Fibroblast of skin of right biceps (primary cell): ENCODE measurements at regions not wholly inside any gene's neighbourhood (a gene's known extent, or its start where the extent isn't known, plus 50 kb on each side); places are given as distances from the start of the nearest gene placed in this dataset.

Experiments used
- DNase-seq: peaks from one replicate; pipeline ENCODE4 v3.0.0-alpha.2; 2013

- DNase-seq = peak; percentile 41
Observed at GRCh38 chr3:124587053-124587408, 143.2 kb upstream of the UMPS start.

- DNase-seq = no peak
Observed at GRCh38 chr3:124588036-124588435, 142.2 kb upstream of the UMPS start.

GRCh38 chr3:124588794-124589193, 141.5 kb upstream of the UMPS start:
- DNase-seq = no peak

- DNase-seq = no peak
Observed at GRCh38 chr3:124591699-124592098, 138.6 kb upstream of the UMPS start.

GRCh38 chr3:124592658-124593441, 137.4 kb upstream of the UMPS start:
- no peak for DNase-seq

- DNase-seq = no peak
Observed at GRCh38 chr3:124593442-124593829, 136.8 kb upstream of the UMPS start.

- DNase-seq = no peak
Observed at GRCh38 chr3:124594581-124594980, 135.7 kb upstream of the UMPS start.

- no peak for DNase-seq
Observed at GRCh38 chr3:124597273-124597672, 133.0 kb upstream of the UMPS start.

- no peak for DNase-seq
Observed at GRCh38 chr3:124597979-124598378, 132.3 kb upstream of the UMPS start.

- DNase-seq = no peak
Observed at GRCh38 chr3:124599147-124599765, 131.0 kb upstream of the UMPS start.

GRCh38 chr3:124599779-124600693, 130.2 kb upstream of the UMPS start:
- peak; percentile 59 for DNase-seq

- DNase-seq = no peak
Observed at GRCh38 chr3:124600765-124601164, 129.5 kb upstream of the UMPS start.

- DNase-seq = no peak
Observed at GRCh38 chr3:124601190-124601589, 129.1 kb upstream of the UMPS start.

- DNase-seq = no peak
Observed at GRCh38 chr3:124602980-124603627, 127.1 kb upstream of the UMPS start.

- no peak for DNase-seq
Observed at GRCh38 chr3:124605781-124606579, 124.3 kb upstream of the UMPS start.

GRCh38 chr3:124607163-124607562, 123.1 kb upstream of the UMPS start:
- DNase-seq = peak; percentile 84

- peak; percentile 30 for DNase-seq
Observed at GRCh38 chr3:124609402-124609801, 120.8 kb upstream of the UMPS start.

- no peak for DNase-seq
Observed at GRCh38 chr3:124610130-124610529, 120.1 kb upstream of the UMPS start.

- DNase-seq = no peak
Observed at GRCh38 chr3:124611520-124611919, 118.7 kb upstream of the UMPS start.

GRCh38 chr3:124615896-124616543, 114.2 kb upstream of the UMPS start:
- DNase-seq = no peak

- DNase-seq = no peak
Observed at GRCh38 chr3:124617177-124617576, 113.1 kb upstream of the UMPS start.
